GM23248 (cell line): ENCODE measurements at regions not wholly inside any gene's neighbourhood (a gene's known extent, or its start where the extent isn't known, plus 50 kb on each side); places are given as distances from the start of the nearest gene placed in this dataset.

Source experiments
- EZH2 ChIP-seq: fragments of 200-600 bp; sonication (generic); IDR thresholded peaks from 2 replicates; pipeline ENCODE4 v1.6.1; 2018; ENCODE audit warnings: antibody characterized with exemption, mild to moderate bottlenecking; ENCODE audit not compliant: insufficient read depth, poor library complexity, severe bottlenecking
- EZH2phosphoT487 ChIP-seq: fragments of 200-600 bp; sonication (generic); IDR thresholded peaks from 2 replicates; pipeline ENCODE4 v1.6.1; 2018; ENCODE audit warnings: antibody characterized with exemption, moderate library complexity, mild to moderate bottlenecking, low read depth; ENCODE audit not compliant: insufficient read depth

DNA sequence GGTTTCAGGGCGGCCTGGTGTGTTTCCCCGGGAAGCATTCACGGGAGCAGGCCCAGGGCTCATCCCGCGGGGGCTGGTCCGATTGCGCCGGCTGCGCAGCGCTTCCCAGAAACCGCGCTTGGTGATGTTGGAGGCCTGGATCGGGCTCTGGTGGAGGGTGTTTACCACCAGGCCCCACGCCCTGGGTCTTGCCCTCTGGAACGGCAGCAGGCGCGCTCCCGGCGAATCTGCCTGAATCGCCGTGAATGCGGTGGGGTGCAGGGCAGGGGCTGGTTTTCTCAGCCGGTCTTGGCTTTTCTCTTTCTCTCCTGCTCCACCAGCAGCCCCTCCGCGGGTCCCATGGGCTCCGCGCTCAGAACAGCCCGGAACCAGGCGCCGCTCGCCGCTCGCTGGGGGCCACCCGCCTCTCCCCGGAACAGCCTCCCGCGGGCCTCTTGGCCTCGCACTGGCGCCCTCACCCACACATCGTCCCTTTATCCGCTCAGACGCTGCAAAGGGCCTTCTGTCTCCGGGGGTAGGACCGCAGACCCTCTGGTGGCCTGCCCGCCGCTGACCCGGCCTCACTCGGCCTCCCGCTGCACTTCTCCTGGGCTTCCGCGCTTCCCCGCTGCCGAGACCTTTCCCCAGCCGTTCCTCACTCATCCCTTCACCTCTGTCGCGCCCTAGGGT, 69.4 kb upstream of the GJB6 start:
- TF ChIP-seq EZH2 (peak; percentile 11), EZH2phosphoT487 (no peak)
